DND-41 (cell line): ENCODE measurements at regions not wholly inside any gene's neighbourhood (a gene's known extent, or its start where the extent isn't known, plus 50 kb on each side); places are given as distances from the start of the nearest gene placed in this dataset.

Experiments
- ATAC-seq: fragments of 200-7000 bp; cut with Tn5 transposase; 3 replicates; pipeline ENCODE4 v1.9.1; 2021; ENCODE audit warnings: low read depth; ENCODE audit not compliant: insufficient read depth
- DNase-seq: peaks from one replicate; pipeline ENCODE4 v3.0.0-alpha.2; 2020
- H2AFZ ChIP-seq: 2 replicates; pipeline ENCODE4 v1.6.0; 2012; ENCODE audit warnings: low read depth, low read length
- H3K27ac ChIP-seq: 2 replicates; pipeline ENCODE4 v1.5.1; 2012; ENCODE audit warnings: low read length, inconsistent platforms
- H3K27me3 ChIP-seq: fragments of 200-600 bp; sonication (generic); 2 replicates; pipeline ENCODE4 v1.6.0; 2012; ENCODE audit warnings: low read length, mild to moderate bottlenecking, inconsistent platforms; ENCODE audit not compliant: insufficient read depth, poor library complexity
- H3K36me3 ChIP-seq: 2 replicates; pipeline ENCODE4 v1.5.1; 2012; ENCODE audit warnings: low read length, inconsistent platforms; ENCODE audit not compliant: insufficient read depth
- H3K4me1 ChIP-seq: 2 replicates; pipeline ENCODE4 v1.5.1; 2012; ENCODE audit warnings: mild to moderate bottlenecking, low read length; ENCODE audit not compliant: insufficient read depth
- H3K4me2 ChIP-seq: 2 replicates; pipeline ENCODE4 v1.6.0; 2012; ENCODE audit warnings: mild to moderate bottlenecking, moderate library complexity, low read length, inconsistent platforms; ENCODE audit not compliant: insufficient read depth
- H3K4me3 ChIP-seq, 2 experiments: fragments of 200-600 bp in 1 of 2; shearing (Covaris generic) in 1 of 2; 2 replicates each; pipeline ENCODE4 v1.5.1; 2012 to 2016; ENCODE audit warnings: inconsistent platforms in 2 of 2, low read length in 2 of 2, mild to moderate bottlenecking in 2 of 2, low read depth in 1 of 2, moderate library complexity in 1 of 2
- H3K79me2 ChIP-seq: 2 replicates; pipeline ENCODE4 v1.6.0; 2012; ENCODE audit warnings: low read length, inconsistent platforms; ENCODE audit not compliant: insufficient read depth
- H3K9ac ChIP-seq: 2 replicates; pipeline ENCODE4 v1.6.0; 2012; ENCODE audit warnings: low read depth, mild to moderate bottlenecking, inconsistent platforms, low read length, moderate library complexity
- H3K9me3 ChIP-seq: 2 replicates; pipeline ENCODE4 v1.5.1; 2012; ENCODE audit warnings: low read length, moderate library complexity, mild to moderate bottlenecking, inconsistent platforms; ENCODE audit not compliant: insufficient read depth, severe bottlenecking
- H4K20me1 ChIP-seq: 2 replicates; pipeline ENCODE4 v1.6.0; 2012; ENCODE audit warnings: low read length; ENCODE audit not compliant: insufficient read depth
- CTCF ChIP-seq: IDR thresholded peaks from 2 replicates; pipeline ENCODE4 v1.5.1; 2012; ENCODE audit warnings: borderline replicate concordance, low read length, moderate library complexity, mild to moderate bottlenecking; ENCODE audit not compliant: poor library complexity, severe bottlenecking; ENCODE audit errors: extremely low read depth
- EZH2 ChIP-seq: IDR thresholded peaks from 3 replicates; pipeline ENCODE4 v1.6.1; 2012; ENCODE audit warnings: borderline replicate concordance, low read depth, mild to moderate bottlenecking, moderate library complexity, low read length, inconsistent platforms; ENCODE audit not compliant: severe bottlenecking

GRCh38 chr4:31325300-31325699 is 605.1 kb downstream of the PCDH7 start:
- no peak for DNase-seq
- no peak overlapping the region for H3K9ac ChIP-seq
- no peaks in the 10 kb centered on the region for H3K27me3 ChIP-seq
- no peak overlapping the region for H3K27ac ChIP-seq
- TF ChIP-seq EZH2 (no peak), CTCF (no peak)
- H3K9me3 ChIP-seq, result no peaks in the 10 kb centered on the region
- H3K79me2 ChIP-seq, result no peaks in the 10 kb centered on the region
- H4K20me1 ChIP-seq, result no peaks in the 10 kb centered on the region
- no peak overlapping the region for H3K4me2 ChIP-seq
- no peaks in the 10 kb centered on the region for H3K4me1 ChIP-seq
- H2AFZ ChIP-seq, result no peak overlapping the region
- no peak for ATAC-seq
- H3K36me3 ChIP-seq, result no peaks in the 10 kb centered on the region
- no peak overlapping the region for H3K4me3 ChIP-seq

- H3K9me3 ChIP-seq, result no peaks in the 10 kb centered on the region
- H2AFZ ChIP-seq, result no peak overlapping the region
- H3K4me3 ChIP-seq, result no peak overlapping the region
- H3K79me2 ChIP-seq, result no peaks in the 10 kb centered on the region
- no peak overlapping the region for H3K4me2 ChIP-seq
- no peaks in the 10 kb centered on the region for H3K36me3 ChIP-seq
- no peak for ATAC-seq
- no peak for DNase-seq
- H3K27ac ChIP-seq, result no peak overlapping the region
- H3K27me3 ChIP-seq, result no peaks in the 10 kb centered on the region
- H3K4me1 ChIP-seq, result no peaks in the 10 kb centered on the region
- no peaks in the 10 kb centered on the region for H4K20me1 ChIP-seq
- no peak overlapping the region for H3K9ac ChIP-seq
- no peak for TF ChIP-seq EZH2
- no peak for TF ChIP-seq CTCF
Measured at GRCh38 chr4:31327031-31327430, 606.9 kb downstream of the PCDH7 start.

GRCh38 chr4:31328932-31329331 is 608.8 kb downstream of the PCDH7 start:
- DNase-seq (no peak), ATAC-seq (no peak)
- Histone ChIP-seq H3K27ac (no peak overlapping the region), H3K4me3 (no peak overlapping the region), H3K27me3 (no peaks in the 10 kb centered on the region), H3K4me2 (no peak overlapping the region), H4K20me1 (no peaks in the 10 kb centered on the region), H2AFZ (no peak overlapping the region), H3K79me2 (no peaks in the 10 kb centered on the region), H3K36me3 (no peaks in the 10 kb centered on the region), H3K9ac (no peak overlapping the region), H3K4me1 (no peaks in the 10 kb centered on the region), H3K9me3 (no peaks in the 10 kb centered on the region)
- TF ChIP-seq EZH2, result no peak
- no peak for TF ChIP-seq CTCF
